IMR-90 (cell line): ENCODE measurements at regions not wholly inside any gene's neighbourhood (a gene's known extent, or its start where the extent isn't known, plus 50 kb on each side); places are given as distances from the start of the nearest gene placed in this dataset.

Source experiments
- ATAC-seq: fragments of 200-7000 bp; cut with Tn5 transposase; 2 replicates; pipeline ENCODE4 v1.9.1; 2020; ENCODE audit warnings: low read depth, mild to moderate bottlenecking, moderate library complexity
- BruUV-seq: library from RNA; stranded (reverse); fragments of 400-500 nt; replicated peaks from 2 replicates; lab custom pipeline; 2021; lab: Mats Ljungman, UMichigan
- CTCF ChIA-PET: fragments of 300-600 bp; formaldehyde crosslinking; extraction: SDS; loops from one replicate; lab custom pipeline; 2021; ENCODE audit warnings: antibody characterized with exemption; lab: Yijun Ruan, JAX
- POLR2A ChIA-PET: fragments of 300-600 bp; sonication (Branson Sonifier 250); formaldehyde crosslinking; loops from one replicate; lab custom pipeline; 2022; ENCODE audit warnings: antibody characterized with exemption; ENCODE audit not compliant: unreplicated experiment; lab: Charles Lee
- DNase-seq: peaks from one replicate; pipeline ENCODE4 v3.0.0; 2013
- H2AFZ ChIP-seq: replicated peaks from 2 replicates; pipeline ENCODE3; 2013; ENCODE audit warnings: low read length, mild to moderate bottlenecking; ENCODE audit not compliant: poor library complexity
- H2AK5ac ChIP-seq: 2 replicates; pipeline ENCODE4 v1.6.1; 2013; ENCODE audit warnings: low read depth, low read length, inconsistent platforms
- H2AK9ac ChIP-seq: replicated peaks from 2 replicates; pipeline ENCODE3; 2013; ENCODE audit warnings: mild to moderate bottlenecking, low read depth, low read length, moderate library complexity; ENCODE audit not compliant: poor library complexity
- H2BK120ac ChIP-seq: 2 replicates; pipeline ENCODE4 v1.6.1; 2013; ENCODE audit warnings: low read depth, low read length, inconsistent platforms
- H2BK15ac ChIP-seq: 3 replicates; pipeline ENCODE4 v1.6.1; 2013; ENCODE audit warnings: low read depth, low read length, inconsistent platforms
- H2BK20ac ChIP-seq: 2 replicates; pipeline ENCODE4 v1.6.1; 2013; ENCODE audit warnings: low read depth, mild to moderate bottlenecking, inconsistent platforms, low read length, moderate library complexity
- H2BK5ac ChIP-seq: 2 replicates; pipeline ENCODE4 v1.6.1; 2013; ENCODE audit warnings: mild to moderate bottlenecking, low read depth, low read length, inconsistent platforms; ENCODE audit not compliant: poor library complexity, severe bottlenecking
- H3K14ac ChIP-seq: replicated peaks from 2 replicates; pipeline ENCODE4 v1.6.1; 2013; ENCODE audit warnings: low read depth, low read length, inconsistent platforms
- H3K18ac ChIP-seq: 2 replicates; pipeline ENCODE4 v1.6.1; 2013; ENCODE audit warnings: low read depth, low read length, control low read depth
- H3K23ac ChIP-seq: 2 replicates; pipeline ENCODE4 v1.6.1; 2013; ENCODE audit warnings: low read depth, low read length, inconsistent platforms
- H3K27ac ChIP-seq: 2 replicates; pipeline ENCODE4 v1.5.1; 2013; ENCODE audit warnings: mild to moderate bottlenecking, control low read depth, low read length; ENCODE audit not compliant: insufficient read depth
- H3K27me3 ChIP-seq: 2 replicates; pipeline ENCODE4 v1.6.1; 2013; ENCODE audit warnings: low read length; ENCODE audit not compliant: control insufficient read depth, insufficient read depth
- H3K36me3 ChIP-seq: 2 replicates; pipeline ENCODE4 v1.6.1; 2013; ENCODE audit warnings: low read length, mixed read lengths; ENCODE audit not compliant: control insufficient read depth, insufficient read depth
- H3K4ac ChIP-seq: 2 replicates; pipeline ENCODE4 v1.6.1; 2013; ENCODE audit warnings: low read depth, low read length, inconsistent platforms
- H3K4me1 ChIP-seq: 2 replicates; pipeline ENCODE4 v1.6.1; 2013; ENCODE audit warnings: low read length, mixed read lengths; ENCODE audit not compliant: control insufficient read depth, insufficient read depth
- H3K4me2 ChIP-seq: 2 replicates; pipeline ENCODE4 v1.6.1; 2013; ENCODE audit warnings: low read depth, mild to moderate bottlenecking, control low read depth, low read length, moderate library complexity
- H3K4me3 ChIP-seq: 2 replicates; pipeline ENCODE4 v1.5.1; 2013; ENCODE audit warnings: low read depth, mild to moderate bottlenecking, control low read depth, low read length, moderate library complexity; ENCODE audit not compliant: insufficient read depth
- H3K56ac ChIP-seq: 2 replicates; pipeline ENCODE4 v1.6.1; 2013; ENCODE audit warnings: low read length, inconsistent platforms; ENCODE audit not compliant: insufficient read depth; ENCODE audit errors: extremely low read depth
- H3K79me1 ChIP-seq, 2 experiments: 2 replicates each; pipeline ENCODE4 v1.6.1; 2013; ENCODE audit warnings: low read length in 2 of 2, inconsistent platforms in 1 of 2, low read depth in 1 of 2
- H3K9ac ChIP-seq: 2 replicates; pipeline ENCODE4 v1.6.1; 2013; ENCODE audit warnings: low read depth, low read length, control low read depth
- H3K9me1 ChIP-seq: 2 replicates; pipeline ENCODE4 v1.6.1; 2013; ENCODE audit warnings: low read length, inconsistent platforms; ENCODE audit not compliant: insufficient read depth
- H3K9me3 ChIP-seq: 2 replicates; pipeline ENCODE4 v1.6.1; 2013; ENCODE audit warnings: low read length; ENCODE audit not compliant: control insufficient read depth, insufficient read depth
- H4K20me1 ChIP-seq: 2 replicates; pipeline ENCODE4 v1.6.1; 2013; ENCODE audit warnings: low read length, inconsistent platforms; ENCODE audit not compliant: insufficient read depth
- H4K5ac ChIP-seq: 2 replicates; pipeline ENCODE4 v1.6.1; 2013; ENCODE audit warnings: mild to moderate bottlenecking, low read depth, low read length, control low read depth
- H4K8ac ChIP-seq, 2 experiments: 2 replicates each; pipeline ENCODE4 v1.6.1; 2013; ENCODE audit warnings: low read depth in 2 of 2, low read length in 2 of 2, control low read depth in 1 of 2, inconsistent platforms in 1 of 2
- H4K91ac ChIP-seq: 2 replicates; pipeline ENCODE4 v1.6.1; 2013; ENCODE audit warnings: low read depth, low read length, inconsistent platforms; ENCODE audit not compliant: insufficient read depth
- BHLHE40 ChIP-seq: fragments of 150-350 bp; IDR thresholded peaks from 2 replicates; pipeline ENCODE4 v1.6.1; 2016; ENCODE audit warnings: mild to moderate bottlenecking, low read depth, low read length
- CEBPB ChIP-seq: IDR thresholded peaks from 2 replicates; pipeline ENCODE4 v1.6.1; 2012; ENCODE audit warnings: low read depth, low read length, improper control_type of control experiment
- CHD1 ChIP-seq: IDR thresholded peaks from 2 replicates; pipeline ENCODE4 v1.6.1; 2012; ENCODE audit warnings: low read depth, low read length, improper control_type of control experiment
- FOS ChIP-seq: fragments of 150-350 bp; IDR thresholded peaks from 2 replicates; pipeline ENCODE4 v1.6.1; 2016; ENCODE audit warnings: low read depth, low read length
- MAFK ChIP-seq: IDR thresholded peaks from 2 replicates; pipeline ENCODE4 v1.6.1; 2012; ENCODE audit warnings: low read depth, low read length, improper control_type of control experiment
- MAZ ChIP-seq: IDR thresholded peaks from 2 replicates; pipeline ENCODE4 v1.6.1; 2012; ENCODE audit warnings: low read depth, mild to moderate bottlenecking, low read length, improper control_type of control experiment, moderate library complexity, borderline replicate concordance
- MXI1 ChIP-seq: IDR thresholded peaks from 2 replicates; pipeline ENCODE4 v1.6.1; 2012; ENCODE audit warnings: low read depth, mild to moderate bottlenecking, low read length, moderate library complexity, borderline replicate concordance
- NFE2L2 ChIP-seq: fragments of 150-350 bp; IDR thresholded peaks from 2 replicates; pipeline ENCODE4 v1.6.1; 2016; ENCODE audit warnings: low read depth, mild to moderate bottlenecking, low read length
- POLR2A ChIP-seq: IDR thresholded peaks from 2 replicates; pipeline ENCODE4 v1.6.1; 2012; ENCODE audit warnings: mild to moderate bottlenecking, low read depth, low read length
- RAD21 ChIP-seq: IDR thresholded peaks from 2 replicates; pipeline ENCODE4 v1.6.1; 2012; ENCODE audit warnings: low read length, improper control_type of control experiment
- RCOR1 ChIP-seq: IDR thresholded peaks from 2 replicates; pipeline ENCODE4 v1.6.1; 2012; ENCODE audit warnings: mild to moderate bottlenecking, low read length, improper control_type of control experiment; ENCODE audit not compliant: insufficient replicate concordance
- RFX5 ChIP-seq: IDR thresholded peaks from 2 replicates; pipeline ENCODE4 v1.8.0; 2012; ENCODE audit warnings: low read depth, mild to moderate bottlenecking, low read length, moderate library complexity
- SMC3 ChIP-seq: fragments of 150-350 bp; IDR thresholded peaks from 2 replicates; pipeline ENCODE4 v1.6.1; 2016; ENCODE audit warnings: low read depth, mild to moderate bottlenecking, antibody characterized with exemption, low read length, moderate library complexity
- WGBS, 2 experiments: methylation state at CpG; one replicate each; pipeline versions ENCODE4 v1.1.5 to v1.1.7; 2013; ENCODE audit warnings: missing lambda C conversion rate in 2 of 2; ENCODE audit not compliant: insufficient read length in 1 of 2; ENCODE audit errors: extremely low coverage in 2 of 2; 5-methylcytosine and 5-hydroxymethylcytosine counted together
- dilution Hi-C: fragments of 300-500 bp; cut with HindIII; formaldehyde crosslinking; loops from one replicate; pipeline ENCODE4 v1.14.3; 2018; ENCODE audit warnings: low sequenced_read_pairs; ENCODE audit not compliant: unreplicated experiment
- in situ Hi-C: fragments of 300-500 bp; cut with MboI; formaldehyde crosslinking; loops from 3 replicates; pipeline ENCODE4 v1.14.3; 2019; ENCODE audit warnings: low sequenced_read_pairs, inconsistent platforms, mixed read lengths
- intact Hi-C: fragments of 100-400 bp; cut with micrococcal nuclease; formaldehyde crosslinking; loops from 2 replicates; pipeline ENCODE4 v1.10.0; 2022
- TF ChIP-seq, protein P1 (sequence below): fragments of 150-350 bp; IDR thresholded peaks from 2 replicates; pipeline ENCODE4 v1.6.1; 2016; ENCODE audit warnings: low read depth, mild to moderate bottlenecking, low read length, moderate library complexity, borderline replicate concordance
- TF ChIP-seq, protein P2 (sequence below): fragments of 150-350 bp; IDR thresholded peaks from 2 replicates; pipeline ENCODE4 v1.6.1; 2017; ENCODE audit warnings: mild to moderate bottlenecking, antibody characterized with exemption, low read length, low read depth
- TF ChIP-seq, protein P3 (sequence below): conservative IDR thresholded peaks from 2 replicates; pipeline ENCODE4 v1.5.1; 2012; ENCODE audit warnings: mild to moderate bottlenecking, low read depth, low read length, improper control_type of control experiment

DNA sequence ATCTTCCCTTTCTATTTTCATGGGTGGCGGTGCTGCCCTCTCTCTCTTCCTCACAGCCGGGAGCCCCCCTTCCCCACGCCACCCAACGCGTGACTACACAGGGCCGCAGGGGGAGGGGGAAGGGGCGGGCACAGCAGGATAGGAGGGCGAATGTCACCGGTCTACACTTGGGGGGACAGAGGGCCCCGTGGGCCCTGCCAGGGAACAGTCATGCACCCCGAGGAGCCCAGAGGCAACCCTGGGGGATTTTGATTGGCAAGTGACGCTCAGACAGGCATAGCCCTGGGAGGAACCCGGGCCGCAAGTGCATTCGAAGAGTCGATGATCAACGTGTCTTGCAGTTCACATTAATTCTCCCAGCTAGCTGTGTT lies 91.1 kb upstream of the ANKRD30BL start:
- H3K79me1 ChIP-seq, result no peaks in the 10 kb centered on the region
- ATAC-seq (no peak), DNase-seq (no peak)
- H3K56ac ChIP-seq, result no peak overlapping the region
- WGBS, 2 experiments, result no CpG with 5 or more reads among the region's 17 CpGs
- in situ Hi-C loops, result no loop called here
- H2AK5ac ChIP-seq, result no peak overlapping the region
- H3K9me3 ChIP-seq, result peaks cover 9% of the 10 kb centered on the region; the same call in 1 of the 2 replicates
- no peak overlapping the region for H2AK9ac ChIP-seq
- H2BK5ac ChIP-seq, result no peak overlapping the region
- no peak overlapping the region for H3K14ac ChIP-seq
- intact Hi-C loops, result no loop called here
- no peaks in the 10 kb centered on the region for H3K4me1 ChIP-seq
- H3K36me3 ChIP-seq, result no peaks in the 10 kb centered on the region
- H4K91ac ChIP-seq, result no peak overlapping the region
- H3K27me3 ChIP-seq, result peaks cover 9% of the 10 kb centered on the region; the same call in 1 of the 2 replicates
- H3K9ac ChIP-seq, result no peak overlapping the region
- BruUV-seq, result no TSS peak
- no peak overlapping the region for H3K27ac ChIP-seq
- no peak overlapping the region for H3K23ac ChIP-seq
- H3K4ac ChIP-seq, result no peak overlapping the region
- H3K4me2 ChIP-seq, result no peak overlapping the region
- H3K18ac ChIP-seq, result no peak overlapping the region
- H3K9me1 ChIP-seq, result no peaks in the 10 kb centered on the region
- H2BK120ac ChIP-seq, result no peak overlapping the region
- TF ChIP-seq MAZ (no peak), CEBPB (no peak), POLR2A (no peak), BHLHE40 (no peak), RCOR1 (no peak), FOS (no peak), CHD1 (no peak), SMC3 (no peak), MAFK (no peak), NFE2L2 (no peak), RFX5 (no peak), MXI1 (no peak), RAD21 (no peak)
- TF ChIP-seq, protein P1, sequence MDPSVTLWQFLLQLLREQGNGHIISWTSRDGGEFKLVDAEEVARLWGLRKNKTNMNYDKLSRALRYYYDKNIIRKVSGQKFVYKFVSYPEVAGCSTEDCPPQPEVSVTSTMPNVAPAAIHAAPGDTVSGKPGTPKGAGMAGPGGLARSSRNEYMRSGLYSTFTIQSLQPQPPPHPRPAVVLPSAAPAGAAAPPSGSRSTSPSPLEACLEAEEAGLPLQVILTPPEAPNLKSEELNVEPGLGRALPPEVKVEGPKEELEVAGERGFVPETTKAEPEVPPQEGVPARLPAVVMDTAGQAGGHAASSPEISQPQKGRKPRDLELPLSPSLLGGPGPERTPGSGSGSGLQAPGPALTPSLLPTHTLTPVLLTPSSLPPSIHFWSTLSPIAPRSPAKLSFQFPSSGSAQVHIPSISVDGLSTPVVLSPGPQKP, result no peak
- TF ChIP-seq, protein P2, sequence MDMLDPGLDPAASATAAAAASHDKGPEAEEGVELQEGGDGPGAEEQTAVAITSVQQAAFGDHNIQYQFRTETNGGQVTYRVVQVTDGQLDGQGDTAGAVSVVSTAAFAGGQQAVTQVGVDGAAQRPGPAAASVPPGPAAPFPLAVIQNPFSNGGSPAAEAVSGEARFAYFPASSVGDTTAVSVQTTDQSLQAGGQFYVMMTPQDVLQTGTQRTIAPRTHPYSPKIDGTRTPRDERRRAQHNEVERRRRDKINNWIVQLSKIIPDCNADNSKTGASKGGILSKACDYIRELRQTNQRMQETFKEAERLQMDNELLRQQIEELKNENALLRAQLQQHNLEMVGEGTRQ, result no peak
- TF ChIP-seq, protein P3, sequence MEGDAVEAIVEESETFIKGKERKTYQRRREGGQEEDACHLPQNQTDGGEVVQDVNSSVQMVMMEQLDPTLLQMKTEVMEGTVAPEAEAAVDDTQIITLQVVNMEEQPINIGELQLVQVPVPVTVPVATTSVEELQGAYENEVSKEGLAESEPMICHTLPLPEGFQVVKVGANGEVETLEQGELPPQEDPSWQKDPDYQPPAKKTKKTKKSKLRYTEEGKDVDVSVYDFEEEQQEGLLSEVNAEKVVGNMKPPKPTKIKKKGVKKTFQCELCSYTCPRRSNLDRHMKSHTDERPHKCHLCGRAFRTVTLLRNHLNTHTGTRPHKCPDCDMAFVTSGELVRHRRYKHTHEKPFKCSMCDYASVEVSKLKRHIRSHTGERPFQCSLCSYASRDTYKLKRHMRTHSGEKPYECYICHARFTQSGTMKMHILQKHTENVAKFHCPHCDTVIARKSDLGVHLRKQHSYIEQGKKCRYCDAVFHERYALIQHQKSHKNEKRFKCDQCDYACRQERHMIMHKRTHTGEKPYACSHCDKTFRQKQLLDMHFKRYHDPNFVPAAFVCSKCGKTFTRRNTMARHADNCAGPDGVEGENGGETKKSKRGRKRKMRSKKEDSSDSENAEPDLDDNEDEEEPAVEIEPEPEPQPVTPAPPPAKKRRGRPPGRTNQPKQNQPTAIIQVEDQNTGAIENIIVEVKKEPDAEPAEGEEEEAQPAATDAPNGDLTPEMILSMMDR, result no peak
- no peak overlapping the region for H2AFZ ChIP-seq
- no peak overlapping the region for H2BK20ac ChIP-seq
- dilution Hi-C loops, result no loop called here
- no peak overlapping the region for H4K8ac ChIP-seq
- H4K5ac ChIP-seq, result no peak overlapping the region
- ChIA-PET CTCF (no interaction called here), POLR2A (no interaction called here)
- H2BK15ac ChIP-seq, result no peak overlapping the region
- no peak overlapping the region for H3K4me3 ChIP-seq
- no peaks in the 10 kb centered on the region for H4K20me1 ChIP-seq
